ENCODE measurements at regions not wholly inside any gene's neighbourhood (a gene's known extent, or its start where the extent isn't known, plus 50 kb on each side); places are given as distances from the start of the nearest gene placed in this dataset.

DNA sequence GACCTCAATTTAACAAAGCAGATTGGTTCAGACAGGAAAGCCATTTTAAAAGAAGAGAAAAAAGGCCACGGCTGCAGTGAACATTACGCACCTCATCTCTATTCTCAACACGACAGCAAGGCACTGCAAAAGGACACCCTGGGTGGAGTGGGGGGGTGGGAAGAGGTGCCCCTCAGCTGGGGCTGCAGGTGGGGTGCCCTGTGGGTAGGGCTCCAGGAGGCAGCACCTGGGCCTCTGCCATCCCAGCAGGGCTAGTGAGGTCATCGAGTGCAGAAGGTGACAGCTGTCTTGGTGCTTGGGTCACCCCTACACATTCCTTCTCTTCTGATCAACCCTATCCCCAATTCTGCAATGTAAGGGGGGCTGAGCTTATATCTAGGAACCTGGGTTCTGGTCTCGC lies 142.9 kb upstream of the PRMT8 start:
- TF ChIP-seq EZH2phosphoT487 (IDR thresholded peaks at IDR 0.05; ENCODE audit: low read depth): no peak
- TF ChIP-seq, protein P1, sequence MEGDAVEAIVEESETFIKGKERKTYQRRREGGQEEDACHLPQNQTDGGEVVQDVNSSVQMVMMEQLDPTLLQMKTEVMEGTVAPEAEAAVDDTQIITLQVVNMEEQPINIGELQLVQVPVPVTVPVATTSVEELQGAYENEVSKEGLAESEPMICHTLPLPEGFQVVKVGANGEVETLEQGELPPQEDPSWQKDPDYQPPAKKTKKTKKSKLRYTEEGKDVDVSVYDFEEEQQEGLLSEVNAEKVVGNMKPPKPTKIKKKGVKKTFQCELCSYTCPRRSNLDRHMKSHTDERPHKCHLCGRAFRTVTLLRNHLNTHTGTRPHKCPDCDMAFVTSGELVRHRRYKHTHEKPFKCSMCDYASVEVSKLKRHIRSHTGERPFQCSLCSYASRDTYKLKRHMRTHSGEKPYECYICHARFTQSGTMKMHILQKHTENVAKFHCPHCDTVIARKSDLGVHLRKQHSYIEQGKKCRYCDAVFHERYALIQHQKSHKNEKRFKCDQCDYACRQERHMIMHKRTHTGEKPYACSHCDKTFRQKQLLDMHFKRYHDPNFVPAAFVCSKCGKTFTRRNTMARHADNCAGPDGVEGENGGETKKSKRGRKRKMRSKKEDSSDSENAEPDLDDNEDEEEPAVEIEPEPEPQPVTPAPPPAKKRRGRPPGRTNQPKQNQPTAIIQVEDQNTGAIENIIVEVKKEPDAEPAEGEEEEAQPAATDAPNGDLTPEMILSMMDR (IDR thresholded peaks at IDR 0.05; ENCODE audit: low read depth, low read length): no peak
